ENCODE measurements at regions not wholly inside any gene's neighbourhood (a gene's known extent, or its start where the extent isn't known, plus 50 kb on each side); places are given as distances from the start of the nearest gene placed in this dataset.

GRCh38 chr6:67887747-67888545 lies 747.1 kb upstream of the ADGRB3 start:
- TF ChIP-seq POLR2A (IDR thresholded peaks at IDR 0.05; ENCODE audit: low read length): no peak
- no peak for TF ChIP-seq CTCF (IDR thresholded peaks at IDR 0.05)
- TF ChIP-seq MAX (IDR thresholded peaks at IDR 0.05): no peak
- TF ChIP-seq ZNF302 (CRISPR knock-in tag; IDR thresholded peaks at IDR 0.05): no peak
- TF ChIP-seq E2F6 (IDR thresholded peaks at IDR 0.05; ENCODE audit: borderline replicate concordance, low read depth): no peak
- TF ChIP-seq RNF2 (IDR thresholded peaks at IDR 0.05; ENCODE audit: borderline replicate concordance, low read depth): no peak
- no peak for TF ChIP-seq REST (IDR thresholded peaks at IDR 0.05)
- TF ChIP-seq ELK1 (IDR thresholded peaks at IDR 0.05; ENCODE audit: low read depth, low read length): no peak
- TF ChIP-seq GATA3 (IDR thresholded peaks at IDR 0.05; ENCODE audit: borderline replicate concordance): no peak
- TF ChIP-seq ZFP36 (IDR thresholded peaks at IDR 0.05; ENCODE audit: borderline replicate concordance, partially characterized antibody): no peak
- TF ChIP-seq MAFK (IDR thresholded peaks at IDR 0.05; ENCODE audit: partially characterized antibody): no peak
- TF ChIP-seq RAD21 (conservative IDR thresholded peaks at IDR 0.05 in 1 of 2, IDR thresholded peaks at IDR 0.05 in 1 of 2): no peak
- TF ChIP-seq RCOR1 (IDR thresholded peaks at IDR 0.05; ENCODE audit: low read depth, low read length): no peak
- TF ChIP-seq EHF (CRISPR knock-in tag; IDR thresholded peaks at IDR 0.05): no peak

Measured in A549 (cell line).